Peyer's patch (tissue), 4 donors: ENCODE measurements at regions not wholly inside any gene's neighbourhood (a gene's known extent, or its start where the extent isn't known, plus 50 kb on each side); places are given as distances from the start of the nearest gene placed in this dataset.

Source experiments
- DNase-seq, 3 donors: peaks; one replicate each; pipeline ENCODE4 v3.0.0-alpha.2; 2017 to 2019
- H3K27ac ChIP-seq, 4 donors: fragments of 200-600 bp; sonication (generic); one replicate each; pipeline ENCODE4 v1.5.1; 2016 to 2019
- H3K27me3 ChIP-seq, 2 donors: fragments of 200-600 bp; sonication (generic); one replicate each; pipeline ENCODE4 v1.5.1; 2019
- H3K36me3 ChIP-seq, 3 donors: fragments of 200-600 bp; sonication (generic); one replicate each; pipeline ENCODE4 v1.5.1; 2016 to 2019
- H3K4me1 ChIP-seq, 4 donors: fragments of 200-600 bp; sonication (generic); one replicate each; pipeline ENCODE4 v1.5.1; 2016 to 2019
- H3K4me3 ChIP-seq, 4 donors: fragments of 200-600 bp; sonication (generic); 1 replicate in 3 of 4; 2 replicates in 1 of 4; pipeline ENCODE4 v1.5.1; 2016 to 2019; ENCODE audit warnings: mild to moderate bottlenecking in 1 of 4
- H3K9me3 ChIP-seq, 4 donors: fragments of 200-600 bp; sonication (generic); one replicate each; pipeline ENCODE4 v1.5.1; 2016 to 2019; ENCODE audit warnings: mild to moderate bottlenecking in 1 of 4
- POLR2A ChIP-seq, 2 donors: fragments of 450-650 bp; IDR thresholded peaks; one replicate each; pipeline ENCODE4 v1.5.1; 2017; ENCODE audit warnings: antibody characterized with exemption in 2 of 2, mild to moderate bottlenecking in 2 of 2, moderate library complexity in 2 of 2
- TF ChIP-seq, protein P1 (sequence below), 6 experiments: fragments of 450-650 bp in 4 of 6; fragments of 200-600 bp in 2 of 6; sonication (generic) in 1 of 6; IDR thresholded peaks; one replicate each; pipeline ENCODE4 v1.5.1; 2017 to 2019; ENCODE audit warnings: antibody characterized with exemption in 6 of 6, mild to moderate bottlenecking in 3 of 6, moderate library complexity in 1 of 6

DNA sequence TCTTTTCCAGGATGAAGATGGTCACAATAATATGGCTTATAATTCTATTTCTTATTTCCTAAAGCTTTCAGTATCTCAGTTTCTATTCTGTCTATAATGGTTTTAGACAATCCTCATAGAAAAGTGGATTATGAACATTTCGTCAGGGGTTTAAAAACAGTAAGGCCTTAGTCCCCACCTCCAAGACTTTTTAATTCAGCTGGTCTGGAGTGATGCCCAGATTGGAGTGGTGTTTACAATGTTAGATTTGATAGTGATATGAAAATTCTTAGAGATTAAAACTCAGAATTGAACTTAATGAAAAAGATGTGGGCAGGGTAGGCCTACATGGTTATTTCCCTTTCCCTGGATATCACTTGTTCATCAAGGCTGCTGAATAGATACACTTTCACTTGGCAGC is 1238.3 kb downstream of the SORCS3 start:
- H3K27me3 ChIP-seq = no peaks in the 10 kb centered on the region
- no peaks in the 10 kb centered on the region for H3K36me3 ChIP-seq
- TF ChIP-seq POLR2A (IDR thresholded peaks at IDR 0.05) = no peak
- TF ChIP-seq, protein P1, sequence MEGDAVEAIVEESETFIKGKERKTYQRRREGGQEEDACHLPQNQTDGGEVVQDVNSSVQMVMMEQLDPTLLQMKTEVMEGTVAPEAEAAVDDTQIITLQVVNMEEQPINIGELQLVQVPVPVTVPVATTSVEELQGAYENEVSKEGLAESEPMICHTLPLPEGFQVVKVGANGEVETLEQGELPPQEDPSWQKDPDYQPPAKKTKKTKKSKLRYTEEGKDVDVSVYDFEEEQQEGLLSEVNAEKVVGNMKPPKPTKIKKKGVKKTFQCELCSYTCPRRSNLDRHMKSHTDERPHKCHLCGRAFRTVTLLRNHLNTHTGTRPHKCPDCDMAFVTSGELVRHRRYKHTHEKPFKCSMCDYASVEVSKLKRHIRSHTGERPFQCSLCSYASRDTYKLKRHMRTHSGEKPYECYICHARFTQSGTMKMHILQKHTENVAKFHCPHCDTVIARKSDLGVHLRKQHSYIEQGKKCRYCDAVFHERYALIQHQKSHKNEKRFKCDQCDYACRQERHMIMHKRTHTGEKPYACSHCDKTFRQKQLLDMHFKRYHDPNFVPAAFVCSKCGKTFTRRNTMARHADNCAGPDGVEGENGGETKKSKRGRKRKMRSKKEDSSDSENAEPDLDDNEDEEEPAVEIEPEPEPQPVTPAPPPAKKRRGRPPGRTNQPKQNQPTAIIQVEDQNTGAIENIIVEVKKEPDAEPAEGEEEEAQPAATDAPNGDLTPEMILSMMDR (IDR thresholded peaks at IDR 0.05) = no peak

DNA sequence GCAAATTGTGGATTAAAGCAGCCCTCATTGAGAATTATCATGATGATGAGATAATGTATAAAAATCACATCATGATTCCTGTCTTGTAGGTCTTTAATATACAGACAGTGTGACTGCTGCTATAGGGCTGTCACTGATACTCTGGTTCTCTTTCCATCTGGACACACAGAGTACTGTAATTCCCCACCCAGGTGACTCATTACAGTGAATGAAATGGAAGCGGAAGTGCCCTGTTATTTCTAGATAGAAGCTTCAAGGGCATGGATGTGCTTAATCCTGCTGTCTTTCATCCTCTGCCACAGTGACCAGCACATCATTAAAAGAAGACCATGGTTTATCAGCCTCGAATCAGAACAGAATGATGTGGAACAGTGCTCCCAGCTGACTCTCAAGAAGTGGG is 1234.0 kb downstream of the SORCS3 start:
- Histone ChIP-seq H3K4me1 (no peaks in the 10 kb centered on the region), H3K9me3 (no peaks in the 10 kb centered on the region)
- no peak for TF ChIP-seq POLR2A (IDR thresholded peaks at IDR 0.05)
- TF ChIP-seq, protein P1 (IDR thresholded peaks at IDR 0.05) = no peak

More for the DNA sequence above, 1238.3 kb downstream of the SORCS3 start:
- no peak for DNase-seq
- no peak overlapping the region for H3K27ac ChIP-seq
- no peaks in the 10 kb centered on the region for H3K9me3 ChIP-seq
- no peaks in the 10 kb centered on the region for H3K4me1 ChIP-seq
- no peak overlapping the region for H3K4me3 ChIP-seq

DNA sequence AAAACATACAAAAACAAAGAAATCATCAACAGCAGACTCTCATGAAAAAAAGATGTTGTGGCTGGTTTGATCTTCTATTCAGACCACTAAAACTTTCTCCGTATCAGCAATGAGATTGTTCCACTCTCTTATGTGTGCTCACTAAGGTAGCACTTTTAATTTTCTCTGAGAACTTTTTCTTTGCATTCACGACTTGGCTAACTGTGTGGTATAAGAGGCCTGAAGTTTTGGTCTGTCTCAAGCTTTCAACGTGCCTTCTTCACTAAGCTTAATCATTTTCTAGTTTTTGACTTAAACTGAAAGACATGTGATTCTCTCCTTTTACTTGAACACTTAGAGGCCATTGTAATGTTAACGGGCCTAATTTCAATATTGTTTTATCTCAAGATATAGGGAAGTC is 1231.6 kb downstream of the SORCS3 start:
- no peak for TF ChIP-seq POLR2A (IDR thresholded peaks at IDR 0.05)
- TF ChIP-seq, protein P1 (IDR thresholded peaks at IDR 0.05) = no peak
- no peaks in the 10 kb centered on the region for H3K36me3 ChIP-seq
- H3K27ac ChIP-seq = no peak overlapping the region
- H3K9me3 ChIP-seq = no peaks in the 10 kb centered on the region
- no peaks in the 10 kb centered on the region for H3K27me3 ChIP-seq
- no peak for DNase-seq
- no peaks in the 10 kb centered on the region for H3K4me1 ChIP-seq
- no peak overlapping the region for H3K4me3 ChIP-seq

More for the DNA sequence above, 1234.0 kb downstream of the SORCS3 start:
- Histone ChIP-seq H3K4me3 (no peak overlapping the region), H3K27ac (no peak overlapping the region), H3K27me3 (no peaks in the 10 kb centered on the region), H3K36me3 (no peaks in the 10 kb centered on the region)
- DNase-seq = no peak

DNA sequence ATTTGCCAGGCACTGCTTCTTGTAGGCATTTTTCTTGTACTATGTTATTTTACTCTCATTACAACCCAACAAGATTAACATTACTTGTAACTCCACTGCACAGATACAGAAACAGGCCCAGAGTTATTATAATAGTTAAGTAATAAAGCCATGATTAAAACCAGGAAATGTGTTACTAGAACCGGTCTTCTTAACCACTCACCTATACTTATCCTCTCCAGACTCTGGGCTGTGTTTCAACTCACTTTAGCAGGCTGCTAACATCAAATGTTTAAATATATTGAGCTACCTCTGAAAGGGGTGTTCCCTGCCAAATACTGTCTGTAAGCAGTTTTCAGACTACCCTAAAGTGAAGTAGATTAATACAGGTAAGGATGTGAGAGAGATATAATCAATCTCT is 1227.8 kb downstream of the SORCS3 start:
- no peaks in the 10 kb centered on the region for H3K27me3 ChIP-seq
- H3K27ac ChIP-seq = no peak overlapping the region
- DNase-seq = no peak
- no peaks in the 10 kb centered on the region for H3K9me3 ChIP-seq
- no peaks in the 10 kb centered on the region for H3K4me1 ChIP-seq
- H3K36me3 ChIP-seq = no peaks in the 10 kb centered on the region
- H3K4me3 ChIP-seq = no peak overlapping the region
- TF ChIP-seq POLR2A (IDR thresholded peaks at IDR 0.05) = no peak
- TF ChIP-seq, protein P1 (IDR thresholded peaks at IDR 0.05) = no peak

DNA sequence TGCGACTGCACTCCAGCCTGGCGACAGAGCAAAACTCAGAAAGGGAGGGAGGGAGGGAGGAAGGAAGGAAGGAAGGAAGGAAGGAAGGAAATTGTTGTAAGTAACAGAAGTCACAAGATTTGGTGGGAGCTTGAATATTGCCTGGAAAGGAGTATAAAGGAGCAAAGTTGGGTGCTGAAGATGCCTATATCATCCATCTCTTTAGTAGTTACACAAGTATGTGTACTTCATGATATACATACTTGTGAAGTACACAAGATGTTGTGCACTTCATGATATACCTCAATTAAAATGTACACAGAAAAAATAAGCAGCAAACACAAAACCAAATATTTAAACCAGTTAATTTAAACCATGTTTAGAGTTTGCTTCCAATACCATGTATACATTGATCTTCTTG is 1223.8 kb downstream of the SORCS3 start:
- no peak for DNase-seq
- Histone ChIP-seq H3K4me1 (no peaks in the 10 kb centered on the region), H3K27me3 (no peaks in the 10 kb centered on the region), H3K4me3 (no peak overlapping the region), H3K27ac (no peak overlapping the region), H3K9me3 (no peaks in the 10 kb centered on the region), H3K36me3 (no peaks in the 10 kb centered on the region)
- TF ChIP-seq POLR2A (IDR thresholded peaks at IDR 0.05) = no peak
- TF ChIP-seq, protein P1 (IDR thresholded peaks at IDR 0.05) = no peak
